RCC 7860 (cell line): ENCODE measurements at regions not wholly inside any gene's neighbourhood (a gene's known extent, or its start where the extent isn't known, plus 50 kb on each side); places are given as distances from the start of the nearest gene placed in this dataset.

Experiments
- DNase-seq: peaks from one replicate; pipeline ENCODE4 v3.0.0-alpha.2; 2015; ENCODE audit warnings: low spot score
- FAIRE-seq: peaks from 2 replicates; lab custom pipeline; 2012; peaks lifted over from hg19 to GRCh38; lab: Jason Lieb, UNC

GRCh38 chr15:70509731-70510143 lies 253.6 kb downstream of the UACA start:
- DNase-seq (no peak), FAIRE-seq (no peak)

- FAIRE-seq, result peak; percentile 59
- DNase-seq, result no peak
Observed at GRCh38 chr15:70509282-70509662, 254.1 kb downstream of the UACA start.

GRCh38 chr15:70508561-70509281 lies 254.6 kb downstream of the UACA start:
- FAIRE-seq, result peak; percentile 91
- DNase-seq, result peak; percentile 89

GRCh38 chr15:70507772-70508371 lies 255.5 kb downstream of the UACA start:
- no peak for FAIRE-seq
- DNase-seq, result peak; percentile 69

GRCh38 chr15:70505936-70506912 lies 257.1 kb downstream of the UACA start:
- FAIRE-seq (no peak), DNase-seq (no peak)

GRCh38 chr15:70505411-70505919 lies 257.9 kb downstream of the UACA start:
- FAIRE-seq (peak; percentile 91), DNase-seq (peak; percentile 76)

GRCh38 chr15:70504988-70505387 lies 258.4 kb downstream of the UACA start:
- DNase-seq, result no peak
- no peak for FAIRE-seq

GRCh38 chr15:70504299-70504951 lies 258.9 kb downstream of the UACA start:
- FAIRE-seq (peak; percentile 69), DNase-seq (peak; percentile 82)

- DNase-seq (no peak), FAIRE-seq (no peak)
Observed at GRCh38 chr15:70503798-70504298, 259.5 kb downstream of the UACA start.

GRCh38 chr15:70503073-70503745 lies 260.1 kb downstream of the UACA start:
- FAIRE-seq (no peak), DNase-seq (no peak)

- no peak for FAIRE-seq
- DNase-seq, result no peak
Observed at GRCh38 chr15:70502529-70502928, 260.8 kb downstream of the UACA start.

- FAIRE-seq (no peak), DNase-seq (no peak)
Observed at GRCh38 chr15:70501849-70502248, 261.5 kb downstream of the UACA start.

- DNase-seq (no peak), FAIRE-seq (no peak)
Observed at GRCh38 chr15:70501121-70501727, 262.1 kb downstream of the UACA start.

GRCh38 chr15:70499791-70500190 lies 263.6 kb downstream of the UACA start:
- DNase-seq (no peak), FAIRE-seq (no peak)

- no peak for FAIRE-seq
- DNase-seq, result no peak
Observed at GRCh38 chr15:70498096-70498626, 265.2 kb downstream of the UACA start.

GRCh38 chr15:70497661-70498060 lies 265.7 kb downstream of the UACA start:
- FAIRE-seq, result no peak

GRCh38 chr15:70495991-70496599 lies 267.3 kb downstream of the UACA start:
- no peak for FAIRE-seq
- DNase-seq, result no peak

More at GRCh38 chr15:70497661-70498060, 265.7 kb downstream of the UACA start:
- no peak for DNase-seq

- DNase-seq (peak; percentile 97), FAIRE-seq (peak; percentile 88)
Observed at GRCh38 chr15:70494852-70495571, 268.3 kb downstream of the UACA start.
